GM19238 (cell line): ENCODE measurements at regions not wholly inside any gene's neighbourhood (a gene's known extent, or its start where the extent isn't known, plus 50 kb on each side); places are given as distances from the start of the nearest gene placed in this dataset.
A peak's percentile ranks its signal among the peaks of the same experiment; 100 is the strongest.
"Not testable (repeated sequence)": the region's sequence is repeated elsewhere in the genome, so short reads cannot be mapped to it uniquely, and the experiment has no call there.

Source experiments
- DNase-seq: peaks from one replicate; pipeline ENCODE4 v3.0.0; 2011; ENCODE audit warnings: low spot score; ENCODE audit not compliant: insufficient read length

DNA sequence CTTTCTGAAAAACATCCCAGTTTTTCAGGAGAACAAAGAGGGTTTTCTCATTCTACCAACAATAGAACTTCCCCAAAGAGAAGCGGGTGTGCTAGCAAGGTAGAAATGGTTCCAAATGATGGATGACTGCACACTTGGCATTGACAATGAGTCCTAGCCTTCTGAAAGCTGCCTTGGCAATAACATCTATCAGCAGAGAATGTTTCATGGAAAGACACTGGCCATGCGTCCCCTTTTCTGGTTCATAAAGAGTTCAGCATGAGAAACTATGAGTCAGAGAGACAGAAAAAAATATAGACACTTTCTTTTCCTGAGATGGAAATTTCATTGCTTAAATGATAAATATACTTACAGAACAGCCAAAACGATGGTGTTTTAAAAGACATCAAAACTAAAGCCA lies 236.9 kb upstream of the PRKX start:
- no peak for DNase-seq

- DNase-seq, result no peak
Observed at GRCh38 chrX:3943965-3944364, 230.5 kb upstream of the PRKX start.

GRCh38 chrX:3940000-3940610 lies 226.7 kb upstream of the PRKX start:
- peak; percentile 4 for DNase-seq

GRCh38 chrX:3938587-3938986 lies 225.1 kb upstream of the PRKX start:
- no peak for DNase-seq

DNA sequence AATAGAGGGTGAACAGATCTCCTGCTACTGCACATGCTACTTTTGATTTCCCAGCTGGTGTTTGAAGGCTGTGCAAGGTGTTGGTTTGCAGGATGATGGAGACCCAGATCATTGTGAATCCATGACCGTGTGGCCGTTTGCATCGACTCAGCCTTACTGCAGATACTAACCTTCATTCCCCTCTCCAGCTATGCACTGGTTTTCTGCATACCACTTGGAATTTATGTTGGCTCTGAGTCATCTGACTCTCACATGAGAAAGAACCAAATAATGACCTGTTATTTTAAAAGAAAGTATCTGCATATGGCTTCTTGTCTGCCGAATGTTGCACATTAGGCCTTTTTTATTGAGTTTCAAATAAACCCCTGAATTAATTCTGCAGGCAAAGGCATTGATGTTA lies 221.7 kb upstream of the PRKX start:
- not testable (repeated sequence) for DNase-seq

- DNase-seq, result not testable (repeated sequence)
Observed at GRCh38 chrX:3920424-3921017, 207.1 kb upstream of the PRKX start.

DNA sequence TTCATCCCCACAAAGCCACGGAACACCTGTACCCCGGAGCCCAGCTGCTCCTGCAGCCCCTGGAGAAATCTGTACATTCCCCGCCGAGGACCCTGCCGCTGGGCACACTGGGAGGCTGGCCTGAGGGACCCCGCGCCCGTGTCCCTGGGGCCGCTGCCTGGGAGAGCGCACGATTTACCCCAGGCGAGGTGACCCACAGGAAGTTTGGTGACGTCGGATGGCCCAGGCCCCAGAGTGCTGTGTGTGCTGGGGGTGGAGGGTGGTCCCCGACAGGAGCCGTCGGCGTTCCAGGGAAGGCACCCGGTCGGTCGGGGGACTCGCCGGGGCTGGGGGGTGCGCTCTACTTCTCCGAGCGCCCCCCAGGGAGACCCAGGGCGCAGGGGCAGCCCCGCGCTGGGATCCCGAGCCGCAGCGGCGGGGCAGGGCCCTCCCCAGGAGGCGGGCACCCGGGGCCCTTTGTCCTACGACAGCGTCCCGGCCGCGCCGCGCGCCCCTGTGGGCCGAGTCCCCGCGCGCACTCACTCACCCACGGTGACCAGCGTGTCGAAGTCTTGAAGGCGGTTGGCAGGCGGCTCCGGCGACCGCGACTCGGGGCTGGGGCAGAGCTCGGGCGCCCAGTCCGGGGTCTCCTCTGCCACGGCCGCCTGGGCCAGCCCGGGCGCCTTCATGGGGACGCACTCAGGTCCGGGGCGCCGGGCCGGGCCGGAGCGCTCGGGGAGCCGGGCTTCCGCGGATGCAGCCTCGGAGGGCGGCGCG lies 206.4 kb upstream of the PRKX start:
- not testable (repeated sequence) for DNase-seq

GRCh38 chrX:3914813-3915212 lies 201.4 kb upstream of the PRKX start:
- not testable (repeated sequence) for DNase-seq

GRCh38 chrX:3914059-3914458 lies 200.6 kb upstream of the PRKX start:
- DNase-seq, result not testable (repeated sequence)

DNA sequence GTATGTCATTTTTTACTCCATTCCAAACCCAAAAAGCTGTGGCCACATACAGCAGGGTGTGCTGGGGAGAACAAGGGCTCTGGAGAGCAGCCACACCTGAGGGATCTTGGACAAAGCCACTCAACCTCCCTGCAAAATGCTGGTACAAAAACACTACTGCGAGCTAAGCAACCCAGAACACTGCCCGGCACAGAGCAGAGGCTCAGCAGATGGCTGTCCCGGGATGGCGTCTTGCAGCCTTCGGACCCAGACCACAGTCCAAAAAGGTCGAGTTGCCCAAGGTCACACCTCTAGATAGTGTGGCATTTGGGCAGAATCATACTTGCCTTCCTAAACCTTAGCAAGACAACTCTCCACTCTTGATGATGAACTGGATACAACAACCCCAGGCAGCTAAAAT lies 197.6 kb upstream of the PRKX start:
- not testable (repeated sequence) for DNase-seq

GRCh38 chrX:3910611-3911010 lies 197.2 kb upstream of the PRKX start:
- not testable (repeated sequence) for DNase-seq

GRCh38 chrX:3905522-3906258 lies 192.2 kb upstream of the PRKX start:
- not testable (repeated sequence) for DNase-seq

- DNase-seq, result not testable (repeated sequence)
Observed at GRCh38 chrX:3902222-3902621, 188.8 kb upstream of the PRKX start.

- DNase-seq, result not testable (repeated sequence)
Observed at GRCh38 chrX:3896755-3897154, 183.3 kb upstream of the PRKX start.

DNA sequence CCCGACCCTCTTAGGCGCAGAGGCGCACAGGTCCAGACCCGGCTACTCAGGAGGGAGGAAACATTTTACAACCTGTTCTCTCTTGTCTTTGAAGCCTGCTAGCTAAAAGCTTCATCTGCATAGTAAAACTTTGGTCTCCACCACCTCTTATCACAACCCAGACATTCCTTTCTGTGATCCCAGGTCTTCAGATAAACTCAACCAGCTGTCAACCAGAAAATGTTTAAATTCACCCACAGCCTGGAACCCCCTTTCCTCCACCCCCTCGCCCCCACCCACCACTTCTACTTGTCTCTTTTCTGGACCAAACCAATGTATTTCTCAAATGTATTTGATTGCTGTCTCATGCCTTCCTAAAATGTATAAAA lies 169.1 kb upstream of the PRKX start:
- not testable (repeated sequence) for DNase-seq

DNA sequence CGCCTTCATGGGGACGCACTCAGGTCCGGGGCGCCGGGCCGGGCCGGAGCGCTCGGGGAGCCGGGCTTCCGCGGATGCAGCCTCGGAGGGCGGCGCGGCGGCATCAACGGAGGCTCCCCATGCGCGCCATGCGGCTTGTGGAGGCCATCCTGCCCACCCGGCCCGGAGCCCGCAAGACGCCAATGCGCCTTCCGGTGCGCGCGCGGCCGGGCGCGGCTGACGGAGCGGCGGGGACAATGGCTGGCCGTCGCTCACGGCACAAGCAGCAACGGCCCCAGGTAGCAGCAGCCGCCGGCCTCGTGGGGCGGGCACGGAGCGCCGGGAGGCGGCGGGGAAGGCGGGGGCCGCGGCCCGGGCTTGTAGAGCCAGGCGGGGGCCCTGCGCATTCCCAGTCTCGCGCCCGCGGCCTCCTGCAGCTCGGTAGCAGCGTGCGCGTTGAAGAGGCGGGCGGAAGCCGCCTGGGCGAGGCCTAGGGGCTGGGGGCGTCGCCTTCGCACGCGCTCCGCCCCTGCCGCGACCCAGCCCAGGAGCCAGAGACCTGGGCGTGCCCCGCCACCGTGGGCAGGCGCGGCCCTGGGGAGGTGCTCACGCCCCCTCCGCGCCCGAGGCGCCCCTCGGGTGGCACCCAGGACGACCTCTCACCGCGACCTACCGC lies 168.6 kb upstream of the PRKX start:
- not testable (repeated sequence) for DNase-seq

DNA sequence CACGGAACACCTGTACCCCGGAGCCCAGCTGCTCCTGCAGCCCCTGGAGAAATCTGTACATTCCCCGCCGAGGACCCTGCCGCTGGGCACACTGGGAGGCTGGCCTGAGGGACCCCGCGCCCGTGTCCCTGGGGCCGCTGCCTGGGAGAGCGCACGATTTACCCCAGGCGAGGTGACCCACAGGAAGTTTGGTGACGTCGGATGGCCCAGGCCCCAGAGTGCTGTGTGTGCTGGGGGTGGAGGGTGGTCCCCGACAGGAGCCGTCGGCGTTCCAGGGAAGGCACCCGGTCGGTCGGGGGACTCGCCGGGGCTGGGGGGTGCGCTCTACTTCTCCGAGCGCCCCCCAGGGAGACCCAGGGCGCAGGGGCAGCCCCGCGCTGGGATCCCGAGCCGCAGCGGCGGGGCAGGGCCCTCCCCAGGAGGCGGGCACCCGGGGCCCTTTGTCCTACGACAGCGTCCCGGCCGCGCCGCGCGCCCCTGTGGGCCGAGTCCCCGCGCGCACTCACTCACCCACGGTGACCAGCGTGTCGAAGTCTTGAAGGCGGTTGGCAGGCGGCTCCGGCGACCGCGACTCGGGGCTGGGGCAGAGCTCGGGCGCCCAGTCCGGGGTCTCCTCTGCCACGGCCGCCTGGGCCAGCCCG lies 167.9 kb upstream of the PRKX start:
- DNase-seq, result not testable (repeated sequence)

DNA sequence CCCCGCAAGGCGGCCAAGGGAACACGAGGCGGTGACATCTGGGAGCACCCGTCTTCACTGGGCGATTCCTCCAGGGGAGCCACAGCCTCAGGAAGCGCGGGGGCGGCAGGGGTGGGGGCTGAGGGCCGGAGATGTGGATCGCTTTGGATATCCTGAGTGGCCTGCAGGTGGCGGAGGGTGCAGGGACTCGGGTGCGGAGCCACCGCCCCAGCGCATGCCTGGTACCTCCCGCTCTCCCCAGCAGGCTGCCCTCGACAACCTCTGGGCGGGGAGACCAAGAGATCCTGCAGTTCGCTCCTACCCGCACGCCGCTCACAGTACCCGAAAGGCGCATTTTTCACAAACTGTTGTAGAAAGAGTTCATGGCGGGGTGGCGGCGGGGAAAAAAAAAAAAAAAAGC lies 162.9 kb upstream of the PRKX start:
- not testable (repeated sequence) for DNase-seq

GRCh38 chrX:3875638-3876037 lies 162.2 kb upstream of the PRKX start:
- not testable (repeated sequence) for DNase-seq

- DNase-seq, result not testable (repeated sequence)
Observed at GRCh38 chrX:3872226-3872879, 158.9 kb upstream of the PRKX start.
